ENCODE measurements at regions not wholly inside any gene's neighbourhood (a gene's known extent, or its start where the extent isn't known, plus 50 kb on each side); places are given as distances from the start of the nearest gene placed in this dataset.

GRCh38 chr9:87350915-87351314 lies 146.8 kb upstream of the DAPK1 start:
- TF ChIP-seq CTCF (IDR thresholded peaks at IDR 0.05; ENCODE audit: insufficient read depth, low read length) (no peak), GABPA (IDR thresholded peaks at IDR 0.05; ENCODE audit: low read depth) (no peak), POLR2AphosphoS5 (IDR thresholded peaks at IDR 0.05; ENCODE audit: low read depth) (no peak), SPI1 (IDR thresholded peaks at IDR 0.05; ENCODE audit: borderline replicate concordance, low read depth) (no peak), REST (IDR thresholded peaks at IDR 0.05; ENCODE audit: insufficient replicate concordance, low read depth) (no peak)
